ENCODE measurements at regions not wholly inside any gene's neighbourhood (a gene's known extent, or its start where the extent isn't known, plus 50 kb on each side); places are given as distances from the start of the nearest gene placed in this dataset.

DNA sequence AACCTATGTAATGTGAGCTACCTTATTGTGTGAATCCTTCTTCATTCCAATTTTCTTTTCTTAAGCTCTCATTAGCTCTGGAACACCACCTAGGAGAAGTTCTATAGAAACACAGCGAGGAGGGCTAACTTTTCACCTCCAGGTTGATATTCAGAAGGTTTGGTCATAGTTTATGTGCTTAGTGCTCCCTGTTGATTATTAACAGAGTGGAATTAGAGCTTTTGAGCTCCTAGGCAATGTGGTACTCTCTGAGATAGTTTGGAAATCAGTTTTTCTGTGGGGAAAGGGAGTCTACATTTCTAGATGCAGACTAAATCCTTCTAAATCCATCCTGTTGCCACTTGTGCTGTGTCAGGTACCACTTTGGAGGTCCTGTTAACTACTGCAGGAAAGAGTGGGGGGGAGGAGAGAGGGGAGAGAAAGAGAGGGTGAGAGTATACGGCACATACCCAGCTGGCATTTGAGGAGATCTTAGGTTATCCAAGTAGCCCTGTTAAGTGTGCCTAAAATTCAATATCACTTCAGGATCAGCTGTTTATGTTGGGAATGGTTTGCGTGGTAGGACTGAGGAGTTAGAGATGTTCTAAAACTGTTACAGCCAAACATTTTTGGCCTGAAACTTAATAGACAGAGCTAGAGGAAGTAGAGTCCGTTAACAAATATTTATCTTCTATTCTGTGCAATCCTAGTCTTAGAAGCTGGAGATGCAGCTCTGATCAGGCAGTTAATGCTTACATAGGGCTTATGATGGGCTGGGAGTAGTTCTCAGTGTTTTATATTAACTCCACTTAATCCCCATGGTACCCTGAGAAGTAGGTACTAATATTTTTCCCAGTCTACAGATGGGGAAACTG lies 117.5 kb upstream of the PROK2 start:
- no peak for TF ChIP-seq EZH2 (IDR thresholded peaks at IDR 0.05)
- TF ChIP-seq EZH2phosphoT487 (IDR thresholded peaks at IDR 0.05) = no peak
- TF ChIP-seq, protein P1, sequence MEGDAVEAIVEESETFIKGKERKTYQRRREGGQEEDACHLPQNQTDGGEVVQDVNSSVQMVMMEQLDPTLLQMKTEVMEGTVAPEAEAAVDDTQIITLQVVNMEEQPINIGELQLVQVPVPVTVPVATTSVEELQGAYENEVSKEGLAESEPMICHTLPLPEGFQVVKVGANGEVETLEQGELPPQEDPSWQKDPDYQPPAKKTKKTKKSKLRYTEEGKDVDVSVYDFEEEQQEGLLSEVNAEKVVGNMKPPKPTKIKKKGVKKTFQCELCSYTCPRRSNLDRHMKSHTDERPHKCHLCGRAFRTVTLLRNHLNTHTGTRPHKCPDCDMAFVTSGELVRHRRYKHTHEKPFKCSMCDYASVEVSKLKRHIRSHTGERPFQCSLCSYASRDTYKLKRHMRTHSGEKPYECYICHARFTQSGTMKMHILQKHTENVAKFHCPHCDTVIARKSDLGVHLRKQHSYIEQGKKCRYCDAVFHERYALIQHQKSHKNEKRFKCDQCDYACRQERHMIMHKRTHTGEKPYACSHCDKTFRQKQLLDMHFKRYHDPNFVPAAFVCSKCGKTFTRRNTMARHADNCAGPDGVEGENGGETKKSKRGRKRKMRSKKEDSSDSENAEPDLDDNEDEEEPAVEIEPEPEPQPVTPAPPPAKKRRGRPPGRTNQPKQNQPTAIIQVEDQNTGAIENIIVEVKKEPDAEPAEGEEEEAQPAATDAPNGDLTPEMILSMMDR (IDR thresholded peaks at IDR 0.05) = no peak
- H3K9me3 Mint-ChIP-seq = no peaks in the 10 kb centered on the region
- Histone ChIP-seq H3K4me2 (no peak overlapping the region), H2AFZ (replicated peaks) (no peak overlapping the region), H4K20me1 (ENCODE audit: low read depth) (no peaks in the 10 kb centered on the region), H3K27me3 (no peaks in the 10 kb centered on the region), H3K9ac (no peak overlapping the region), H3K4me1 (peaks cover 12% of the 10 kb centered on the region), H3K27ac (no peak overlapping the region), H3K36me3 (no peaks in the 10 kb centered on the region), H3K4me3 (no peak overlapping the region), H3K79me2 (ENCODE audit: low read depth) (no peaks in the 10 kb centered on the region), H3K9me3 (ENCODE audit: low read depth) (no peaks in the 10 kb centered on the region), H3F3A (ENCODE audit: low read depth) (no peaks in the 10 kb centered on the region)
- no peak overlapping the region for H3K4me3 Mint-ChIP-seq
- H3K27me3 Mint-ChIP-seq (ENCODE audit: insufficient read depth, low read depth) = no peaks in the 10 kb centered on the region
- no peaks in the 10 kb centered on the region for H3K36me3 Mint-ChIP-seq
- H3K27ac Mint-ChIP-seq = no peak overlapping the region
- DNase-seq (ENCODE audit: low spot score) = no peak
- peaks cover 11% of the 10 kb centered on the region for H3K4me1 Mint-ChIP-seq

DNA sequence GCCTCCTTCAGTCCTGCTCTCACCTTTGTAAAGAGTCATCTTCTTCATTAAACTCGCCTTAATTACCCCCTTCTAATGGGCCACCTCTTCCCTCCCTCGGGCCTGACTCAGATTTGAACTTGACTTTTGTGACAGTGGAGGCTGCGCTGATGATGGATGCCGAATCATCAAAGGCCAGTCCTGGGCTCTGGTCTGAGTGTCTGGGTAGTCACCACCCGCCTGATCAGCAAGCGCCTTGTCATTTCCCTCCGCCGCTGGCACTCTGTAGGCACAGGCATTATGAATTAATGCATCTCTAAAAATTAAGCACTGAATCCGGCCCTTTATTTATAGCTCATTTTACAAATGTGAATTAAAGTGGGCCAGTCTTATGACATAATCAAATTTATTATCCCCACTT lies 116.7 kb upstream of the PROK2 start:
- peaks cover 3% of the 10 kb centered on the region for H3K27me3 Mint-ChIP-seq (ENCODE audit: insufficient read depth, low read depth)
- no peaks in the 10 kb centered on the region for H3K36me3 Mint-ChIP-seq
- peaks cover 11% of the 10 kb centered on the region for H3K4me1 Mint-ChIP-seq
- no peak for DNase-seq (ENCODE audit: low spot score)
- Histone ChIP-seq H3K27me3 (no peaks in the 10 kb centered on the region), H3K79me2 (ENCODE audit: low read depth) (no peaks in the 10 kb centered on the region), H3K4me1 (peaks cover 12% of the 10 kb centered on the region), H3K36me3 (no peaks in the 10 kb centered on the region), H3K9ac (no peak overlapping the region), H3K27ac (no peak overlapping the region), H2AFZ (replicated peaks) (no peak overlapping the region), H3F3A (ENCODE audit: low read depth) (no peaks in the 10 kb centered on the region), H3K4me2 (no peak overlapping the region), H4K20me1 (ENCODE audit: low read depth) (no peaks in the 10 kb centered on the region), H3K4me3 (no peak overlapping the region), H3K9me3 (ENCODE audit: low read depth) (no peaks in the 10 kb centered on the region)
- no peak overlapping the region for H3K27ac Mint-ChIP-seq
- no peaks in the 10 kb centered on the region for H3K9me3 Mint-ChIP-seq
- TF ChIP-seq, protein P1 (IDR thresholded peaks at IDR 0.05) = no peak
- no peak for TF ChIP-seq EZH2phosphoT487 (IDR thresholded peaks at IDR 0.05)
- TF ChIP-seq EZH2 (IDR thresholded peaks at IDR 0.05) = no peak
- no peak overlapping the region for H3K4me3 Mint-ChIP-seq

DNA sequence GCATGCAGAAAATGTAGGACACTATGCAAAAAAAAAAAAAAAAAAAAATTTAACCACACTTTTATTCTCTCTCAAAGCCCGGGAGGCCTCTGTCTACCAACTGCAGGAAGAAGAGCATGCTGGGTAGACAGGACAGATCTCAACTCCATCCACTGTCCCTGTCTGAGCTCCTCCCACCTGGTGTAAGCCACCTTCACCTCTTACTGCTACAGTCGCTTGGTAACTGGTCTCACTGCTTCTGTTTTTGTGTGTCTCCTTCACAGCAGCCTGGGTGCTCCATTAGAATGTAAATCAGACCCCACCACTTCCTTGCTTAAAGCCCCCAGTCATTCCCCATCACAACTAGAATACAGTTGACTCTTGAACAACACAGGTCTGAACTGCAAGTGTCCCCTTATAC lies 115.1 kb upstream of the PROK2 start:
- Histone ChIP-seq H2AFZ (replicated peaks) (no peak overlapping the region), H3K9ac (no peak overlapping the region), H3K4me3 (no peak overlapping the region), H3K79me2 (ENCODE audit: low read depth) (no peaks in the 10 kb centered on the region), H3K36me3 (no peaks in the 10 kb centered on the region), H3K9me3 (ENCODE audit: low read depth) (no peaks in the 10 kb centered on the region), H3K4me2 (no peak overlapping the region), H3F3A (ENCODE audit: low read depth) (no peaks in the 10 kb centered on the region), H3K27ac (no peak overlapping the region), H4K20me1 (ENCODE audit: low read depth) (no peaks in the 10 kb centered on the region), H3K27me3 (no peaks in the 10 kb centered on the region), H3K4me1 (peaks cover 12% of the 10 kb centered on the region)
- H3K4me1 Mint-ChIP-seq = peaks cover 11% of the 10 kb centered on the region
- no peaks in the 10 kb centered on the region for H3K36me3 Mint-ChIP-seq
- no peak overlapping the region for H3K4me3 Mint-ChIP-seq
- H3K27ac Mint-ChIP-seq = no peak overlapping the region
- H3K27me3 Mint-ChIP-seq (ENCODE audit: insufficient read depth, low read depth) = peaks cover 4% of the 10 kb centered on the region
- DNase-seq (ENCODE audit: low spot score) = no peak
- TF ChIP-seq, protein P1 (IDR thresholded peaks at IDR 0.05) = no peak
- no peak for TF ChIP-seq EZH2 (IDR thresholded peaks at IDR 0.05)
- TF ChIP-seq EZH2phosphoT487 (IDR thresholded peaks at IDR 0.05) = no peak
- no peaks in the 10 kb centered on the region for H3K9me3 Mint-ChIP-seq
